ENCODE measurements at regions not wholly inside any gene's neighbourhood (a gene's known extent, or its start where the extent isn't known, plus 50 kb on each side); places are given as distances from the start of the nearest gene placed in this dataset.

DNA sequence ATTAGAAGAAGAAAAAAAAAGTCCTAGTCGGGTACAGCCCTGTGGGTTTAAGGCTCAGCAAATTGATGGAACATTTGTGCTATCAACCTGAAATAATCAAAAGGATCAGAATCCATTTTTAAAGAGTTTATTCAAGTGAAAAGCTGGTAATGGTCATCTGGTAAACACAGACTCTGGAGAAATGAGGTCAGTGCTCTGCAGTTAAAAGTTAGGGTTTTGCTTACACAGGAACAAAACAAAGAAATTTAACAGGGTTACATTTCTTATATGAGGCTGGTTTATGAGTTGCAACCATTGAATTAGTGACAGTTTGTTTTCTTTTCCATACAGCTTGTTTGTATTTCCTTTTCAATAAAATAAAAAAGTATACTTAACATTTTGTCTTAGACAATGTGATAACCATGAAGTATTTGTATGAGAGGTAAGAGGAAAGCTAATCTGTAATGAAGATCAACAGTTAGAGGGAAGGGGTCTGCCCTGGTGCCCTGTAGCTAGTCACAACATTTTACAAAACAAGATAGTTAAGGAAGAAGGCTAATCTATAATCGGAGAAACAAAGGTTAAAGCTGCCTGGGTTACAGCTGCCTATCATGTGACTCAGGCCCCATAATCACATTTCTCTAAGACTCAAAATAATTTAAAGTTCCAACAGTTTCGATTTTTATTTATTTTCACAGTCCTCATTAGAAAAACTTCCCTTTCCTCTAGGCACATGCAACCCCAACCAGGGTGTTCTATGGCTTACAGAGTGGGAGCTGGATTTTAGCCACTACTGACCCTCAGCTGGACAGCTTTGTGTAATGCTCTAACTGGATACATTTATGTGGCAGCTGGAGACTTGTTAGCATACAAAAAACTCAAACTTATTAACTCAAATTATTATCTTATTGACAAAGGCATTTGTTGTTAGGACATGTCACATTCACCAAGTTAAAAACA, 98.1 kb upstream of the ACP3 start:
- TF ChIP-seq, protein P1, sequence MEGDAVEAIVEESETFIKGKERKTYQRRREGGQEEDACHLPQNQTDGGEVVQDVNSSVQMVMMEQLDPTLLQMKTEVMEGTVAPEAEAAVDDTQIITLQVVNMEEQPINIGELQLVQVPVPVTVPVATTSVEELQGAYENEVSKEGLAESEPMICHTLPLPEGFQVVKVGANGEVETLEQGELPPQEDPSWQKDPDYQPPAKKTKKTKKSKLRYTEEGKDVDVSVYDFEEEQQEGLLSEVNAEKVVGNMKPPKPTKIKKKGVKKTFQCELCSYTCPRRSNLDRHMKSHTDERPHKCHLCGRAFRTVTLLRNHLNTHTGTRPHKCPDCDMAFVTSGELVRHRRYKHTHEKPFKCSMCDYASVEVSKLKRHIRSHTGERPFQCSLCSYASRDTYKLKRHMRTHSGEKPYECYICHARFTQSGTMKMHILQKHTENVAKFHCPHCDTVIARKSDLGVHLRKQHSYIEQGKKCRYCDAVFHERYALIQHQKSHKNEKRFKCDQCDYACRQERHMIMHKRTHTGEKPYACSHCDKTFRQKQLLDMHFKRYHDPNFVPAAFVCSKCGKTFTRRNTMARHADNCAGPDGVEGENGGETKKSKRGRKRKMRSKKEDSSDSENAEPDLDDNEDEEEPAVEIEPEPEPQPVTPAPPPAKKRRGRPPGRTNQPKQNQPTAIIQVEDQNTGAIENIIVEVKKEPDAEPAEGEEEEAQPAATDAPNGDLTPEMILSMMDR (IDR thresholded peaks at IDR 0.05), result no peak
- no peak for TF ChIP-seq EZH2phosphoT487 (IDR thresholded peaks at IDR 0.05)
